GM18867 (cell line): ENCODE measurements at regions not wholly inside any gene's neighbourhood (a gene's known extent, or its start where the extent isn't known, plus 50 kb on each side); places are given as distances from the start of the nearest gene placed in this dataset.
"Not testable (repeated sequence)": the region's sequence is repeated elsewhere in the genome, so short reads cannot be mapped to it uniquely, and the experiment has no call there.

Experiments
- ATAC-seq: cut with Tn5 transposase; IDR thresholded peaks from one replicate; pipeline ENCODE4 v1.9.1; 2021; ENCODE audit warnings: mild to moderate bottlenecking, moderate library complexity; ENCODE audit not compliant: unreplicated experiment

GRCh38 chr3:74921676-74922075, 307.2 kb upstream of the CNTN3 start:
- ATAC-seq: no peak

GRCh38 chr3:74920721-74921350, 306.4 kb upstream of the CNTN3 start:
- ATAC-seq: no peak

GRCh38 chr3:74916696-74917095, 302.2 kb upstream of the CNTN3 start:
- no peak for ATAC-seq

DNA sequence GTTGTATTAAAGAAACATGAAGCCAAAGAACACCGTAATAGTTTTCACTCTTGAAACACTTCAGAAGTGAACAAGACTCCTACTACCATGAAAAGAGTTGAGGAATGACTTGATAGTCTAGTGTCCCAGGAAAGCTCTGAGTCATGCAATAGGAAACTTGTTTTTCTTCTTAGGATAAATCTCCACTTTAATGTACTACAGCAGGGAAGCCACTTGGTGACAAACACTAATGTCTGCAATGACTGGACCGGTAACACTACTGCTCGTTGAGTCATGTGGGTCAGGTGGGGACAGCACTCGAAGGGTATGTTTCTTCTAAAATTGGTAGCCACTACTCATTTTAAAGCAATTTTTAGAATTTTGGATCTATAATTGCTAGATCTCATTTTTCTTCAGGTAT, 291.7 kb upstream of the CNTN3 start:
- ATAC-seq: no peak

DNA sequence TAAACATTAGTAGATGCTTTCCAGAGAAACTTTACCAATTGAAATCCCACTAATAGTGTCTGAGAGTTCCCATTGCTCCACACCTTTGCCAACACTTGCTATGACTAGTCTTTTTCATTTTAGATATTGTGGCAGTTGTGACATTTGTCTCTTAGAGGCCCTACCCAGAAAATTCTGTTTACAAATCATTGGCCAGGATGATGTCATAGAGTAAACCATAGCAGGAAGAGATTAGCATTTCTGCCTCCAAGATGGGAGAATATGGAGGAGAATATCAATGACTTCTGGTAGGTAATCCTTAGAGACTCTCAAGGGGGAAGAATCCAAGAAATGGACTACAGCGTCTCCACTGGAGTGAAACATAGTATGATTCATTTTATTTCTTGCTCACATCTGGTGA, 291.0 kb upstream of the CNTN3 start:
- no peak for ATAC-seq

DNA sequence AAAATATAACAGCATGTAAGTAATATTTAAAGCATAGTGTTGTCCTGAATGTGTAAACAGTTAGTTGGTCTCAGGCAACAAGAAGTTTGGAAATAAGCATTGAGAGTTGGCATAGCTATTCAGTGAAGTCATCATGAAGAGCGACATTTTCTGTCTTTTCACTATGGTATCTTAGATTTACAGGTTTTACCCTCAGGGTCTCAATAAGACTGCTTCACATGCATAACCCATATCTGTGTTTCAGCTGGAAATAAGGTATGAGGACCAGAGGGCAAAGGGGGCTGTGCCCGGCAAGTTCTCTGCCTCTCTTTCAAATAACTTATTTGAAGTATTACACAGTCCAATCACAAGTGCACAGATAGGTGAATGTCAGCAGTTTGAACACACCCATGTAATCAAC, 290.2 kb upstream of the CNTN3 start:
- ATAC-seq: no peak

DNA sequence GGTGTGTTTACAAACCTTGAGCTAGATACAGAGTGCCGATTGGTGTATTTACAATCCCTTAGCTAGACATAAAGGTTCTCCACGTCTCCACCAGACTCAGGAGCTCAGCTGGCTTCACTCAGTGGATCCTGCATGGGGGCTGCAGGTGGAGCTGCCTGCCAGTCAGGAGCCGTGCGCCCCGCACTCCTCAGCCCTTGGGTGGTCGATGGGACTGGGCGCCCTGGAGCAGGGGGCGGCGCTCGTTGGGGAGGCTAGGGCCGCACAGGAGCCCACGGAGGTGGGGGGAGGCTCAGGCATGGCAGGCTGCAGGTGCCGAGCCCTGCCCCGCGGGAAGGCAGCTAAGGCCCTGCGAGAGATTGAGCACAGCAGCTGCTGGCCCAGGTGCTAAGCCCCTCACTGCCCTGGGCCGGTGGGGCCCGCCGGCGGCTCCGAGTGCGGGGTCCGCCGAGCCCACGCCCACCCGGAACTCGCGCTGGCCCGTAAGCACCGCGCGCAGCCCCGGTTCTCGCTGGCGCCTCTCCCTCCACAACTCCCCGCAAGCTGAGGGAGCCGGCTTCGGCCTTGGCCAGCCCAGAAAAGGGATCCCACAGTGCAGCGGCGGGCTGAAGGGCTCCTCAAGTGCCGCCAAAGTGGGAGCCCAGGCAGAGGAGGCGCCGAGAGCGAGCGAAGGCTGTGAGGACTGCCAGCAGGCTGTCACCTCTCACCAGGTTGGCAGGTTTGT, 285.5 kb upstream of the CNTN3 start:
- ATAC-seq: not testable (repeated sequence)

GRCh38 chr3:74897006-74897405, 282.5 kb upstream of the CNTN3 start:
- no peak for ATAC-seq

DNA sequence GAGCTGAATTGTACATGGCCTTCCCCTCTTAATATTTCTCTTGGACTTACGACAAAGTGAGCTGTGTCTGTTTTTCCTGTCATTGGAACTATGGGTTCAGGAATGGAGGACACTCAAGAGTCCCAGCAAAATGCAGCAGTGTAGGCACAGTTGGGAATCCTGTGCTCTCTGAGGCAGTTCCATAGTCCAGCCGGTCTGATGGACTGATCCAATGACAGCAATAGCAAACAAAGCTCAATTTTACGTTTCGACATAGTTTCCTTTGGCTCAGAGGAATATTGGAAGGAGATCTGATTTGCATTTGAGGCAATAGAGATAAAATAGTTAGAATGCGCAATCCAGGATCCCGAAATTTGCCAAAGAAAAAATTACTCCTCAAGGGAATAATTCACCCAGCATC, 276.9 kb upstream of the CNTN3 start:
- no peak for ATAC-seq

DNA sequence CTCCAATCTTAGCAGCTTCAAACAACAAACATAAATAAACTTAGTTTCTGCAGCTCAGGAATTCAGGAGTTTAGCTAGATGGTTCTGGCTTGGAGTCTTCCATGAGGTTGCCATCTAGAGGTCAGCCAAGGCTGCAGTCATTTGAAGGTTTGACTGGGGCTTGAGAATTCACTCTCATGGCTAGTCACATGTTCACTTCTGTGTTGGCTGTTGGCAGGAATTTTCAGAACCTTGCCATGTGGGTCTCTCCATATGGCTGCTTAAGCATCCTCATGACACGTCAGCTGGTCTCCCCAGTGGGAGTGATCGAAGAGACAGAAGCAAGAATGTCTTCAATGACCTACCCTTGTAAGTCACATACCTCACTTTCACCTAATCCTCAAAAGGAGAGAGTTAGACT, 269.2 kb upstream of the CNTN3 start:
- ATAC-seq: no peak

DNA sequence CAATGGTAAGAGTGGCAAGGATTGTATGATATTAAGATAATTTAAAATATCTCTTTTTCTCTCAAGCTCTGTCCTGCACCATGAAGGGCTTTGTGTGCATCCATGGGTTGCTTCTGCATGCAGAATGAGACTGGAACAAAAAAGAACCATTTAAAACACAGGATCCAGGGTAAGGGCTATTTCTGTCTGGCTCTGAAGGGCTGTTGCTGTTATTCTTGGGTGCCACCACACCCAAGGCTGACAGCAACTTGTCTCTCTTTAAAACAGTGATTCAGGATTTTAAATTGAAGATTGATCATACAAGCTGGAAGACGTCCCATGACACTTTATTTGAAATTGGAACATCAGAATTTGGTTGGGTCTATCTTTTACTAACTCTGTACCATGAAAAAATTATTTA, 268.8 kb upstream of the CNTN3 start:
- ATAC-seq: no peak

GRCh38 chr3:74880237-74880636, 265.8 kb upstream of the CNTN3 start:
- no peak for ATAC-seq

DNA sequence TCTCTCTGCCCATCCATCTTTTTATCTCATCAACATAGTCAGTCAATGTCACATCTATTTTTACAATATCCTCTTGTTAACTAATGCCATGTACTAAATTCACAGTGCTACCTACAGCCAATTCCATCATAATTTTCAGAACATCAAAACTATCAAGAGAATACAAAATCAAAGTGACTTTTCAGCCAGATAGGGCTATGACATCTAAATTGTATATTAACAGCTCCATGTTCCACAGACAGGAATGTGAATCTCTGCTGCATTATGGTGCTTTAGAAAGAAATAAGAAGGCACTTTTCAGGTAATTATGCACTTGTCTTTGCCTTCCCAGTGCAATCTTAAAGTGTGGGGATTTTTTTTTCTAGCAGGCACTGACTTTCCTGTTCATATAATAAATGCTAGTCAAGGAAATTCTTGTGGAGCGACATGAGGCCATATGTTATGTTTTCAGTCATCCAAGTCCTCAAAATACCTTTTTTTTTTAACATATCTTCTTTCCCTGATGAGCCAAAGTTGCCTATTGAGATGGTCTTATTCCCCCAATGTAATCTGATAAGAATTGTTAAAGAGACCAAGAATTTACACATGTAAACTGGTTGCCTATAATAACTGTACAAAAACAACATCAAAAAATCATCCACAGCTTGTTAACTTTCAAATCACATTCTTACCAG, 252.0 kb upstream of the CNTN3 start:
- no peak for ATAC-seq

- no peak for ATAC-seq
These were observed 248.0 kb upstream of the CNTN3 start for GRCh38 chr3:74862476-74862875.

- no peak for ATAC-seq
These were observed 246.8 kb upstream of the CNTN3 start for GRCh38 chr3:74861211-74861610.

DNA sequence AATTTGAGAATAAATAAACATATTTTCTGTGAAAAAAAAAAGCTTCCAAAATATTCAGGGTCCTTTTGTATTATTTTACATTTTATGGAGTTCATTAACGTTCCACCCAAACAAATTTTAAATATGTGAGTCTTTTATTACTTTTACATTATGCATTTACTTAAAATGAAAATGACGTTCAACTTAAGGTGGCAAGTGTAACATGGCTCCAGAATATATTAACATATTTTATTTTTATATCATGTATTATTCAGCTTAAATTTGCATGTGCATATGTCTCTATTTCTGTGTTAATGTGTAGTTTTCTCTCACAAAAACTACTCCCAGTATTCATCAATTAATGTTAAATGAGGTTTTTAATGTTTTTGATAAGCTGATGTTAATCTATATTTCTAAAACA, 243.6 kb upstream of the CNTN3 start:
- ATAC-seq: no peak

GRCh38 chr3:74850381-74850780, 235.9 kb upstream of the CNTN3 start:
- ATAC-seq: no peak

DNA sequence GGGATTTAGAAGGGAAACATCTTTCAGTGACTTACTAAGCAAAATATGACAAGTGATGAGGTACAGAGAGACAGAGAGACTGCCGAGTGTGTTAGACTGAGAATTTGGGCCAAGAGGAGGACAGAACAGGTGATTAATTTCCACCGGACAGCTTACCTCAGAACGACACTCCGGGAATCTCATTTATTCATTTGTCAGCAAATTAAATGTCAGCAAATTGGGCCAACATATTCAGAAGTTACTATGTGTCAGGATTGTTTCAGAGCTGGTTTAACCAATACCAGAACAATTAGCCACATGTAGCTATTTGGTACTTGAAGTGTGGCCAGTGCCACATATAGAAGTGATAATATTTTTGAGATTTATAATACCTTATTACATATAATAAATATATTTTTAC, 232.6 kb upstream of the CNTN3 start:
- no peak for ATAC-seq

GRCh38 chr3:74845081-74845480, 230.6 kb upstream of the CNTN3 start:
- no peak for ATAC-seq

DNA sequence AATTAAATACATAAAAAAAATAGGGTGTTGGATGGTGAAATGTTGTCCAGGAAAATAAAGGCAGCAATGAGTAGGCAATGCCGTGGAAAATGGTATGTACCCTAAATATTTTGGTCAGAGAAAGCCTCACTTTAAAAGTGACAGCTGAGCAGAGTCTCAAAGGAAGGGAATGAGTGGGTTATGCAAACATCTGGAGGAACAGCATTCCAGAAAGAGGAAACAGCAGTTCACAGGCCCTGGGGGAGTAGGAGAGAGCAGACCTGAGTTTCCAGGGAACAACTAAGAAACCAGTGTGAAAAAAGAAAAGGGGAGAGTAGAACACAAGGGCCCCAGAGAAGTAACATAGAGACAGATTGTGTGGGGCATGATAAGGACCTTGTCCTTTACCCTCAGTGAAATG, 230.0 kb upstream of the CNTN3 start:
- no peak for ATAC-seq

GRCh38 chr3:74842649-74843048, 228.2 kb upstream of the CNTN3 start:
- no peak for ATAC-seq

GRCh38 chr3:74842141-74842540, 227.7 kb upstream of the CNTN3 start:
- ATAC-seq: no peak
